Renal cortex interstitium (tissue), 11 donors: ENCODE measurements at regions not wholly inside any gene's neighbourhood (a gene's known extent, or its start where the extent isn't known, plus 50 kb on each side); places are given as distances from the start of the nearest gene placed in this dataset.

Experiments used
- DNase-seq, 11 donors: peaks; one replicate each; pipeline ENCODE4 v3.0.0-alpha.2; 2013; ENCODE audit warnings: low read depth in 9 of 11, low spot score in 4 of 11; ENCODE audit errors: extremely low read depth in 1 of 11

DNA sequence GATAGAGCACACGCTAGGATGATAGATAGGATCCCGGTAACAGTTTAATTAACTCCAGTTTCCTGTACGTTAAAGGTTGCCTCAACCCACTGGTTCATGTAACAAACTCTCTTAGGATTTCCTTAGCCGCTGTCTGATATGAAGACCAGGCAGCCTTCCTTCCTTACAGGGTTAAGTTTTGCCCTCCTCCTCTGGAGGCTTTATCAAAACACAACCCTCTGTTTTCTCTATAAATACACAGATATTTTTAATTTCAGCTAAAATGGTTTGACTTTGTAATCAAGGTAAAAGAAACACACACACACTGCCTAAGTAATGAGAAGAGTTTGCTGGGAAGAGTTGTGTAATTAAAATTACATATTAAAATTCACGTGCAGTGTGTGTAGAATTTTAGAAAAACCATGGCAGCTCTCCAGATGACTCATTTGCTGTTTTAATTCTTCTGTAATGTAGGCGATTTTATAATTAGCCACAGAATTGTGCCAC lies 369.8 kb downstream of the CSNK1G3 start:
- DNase-seq, result peak in 1 of 11 donors; percentile 40

GRCh38 chr5:123880875-123881274 lies 368.9 kb downstream of the CSNK1G3 start:
- no peak for DNase-seq

DNA sequence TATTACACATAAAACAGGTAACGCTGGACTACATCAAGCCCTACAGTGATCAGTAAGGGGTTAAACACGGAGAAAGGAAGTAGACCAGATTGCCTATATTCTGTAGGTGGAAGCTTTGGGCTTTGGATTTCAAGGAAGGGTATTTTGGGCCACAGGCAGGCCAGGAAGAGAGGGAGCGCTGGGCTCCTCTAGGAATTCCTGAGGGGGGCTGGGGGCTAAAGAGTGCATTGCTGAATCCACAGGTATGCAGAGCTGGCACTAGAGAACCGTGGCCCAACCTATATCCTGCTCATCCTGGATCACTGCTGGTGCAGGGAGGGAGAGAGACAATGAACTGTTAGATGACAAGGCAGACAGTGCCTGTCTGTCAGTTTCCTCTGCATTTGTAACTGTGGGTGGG lies 367.1 kb downstream of the CSNK1G3 start:
- no peak for DNase-seq

GRCh38 chr5:123876276-123876790 lies 364.4 kb downstream of the CSNK1G3 start:
- no peak for DNase-seq

DNA sequence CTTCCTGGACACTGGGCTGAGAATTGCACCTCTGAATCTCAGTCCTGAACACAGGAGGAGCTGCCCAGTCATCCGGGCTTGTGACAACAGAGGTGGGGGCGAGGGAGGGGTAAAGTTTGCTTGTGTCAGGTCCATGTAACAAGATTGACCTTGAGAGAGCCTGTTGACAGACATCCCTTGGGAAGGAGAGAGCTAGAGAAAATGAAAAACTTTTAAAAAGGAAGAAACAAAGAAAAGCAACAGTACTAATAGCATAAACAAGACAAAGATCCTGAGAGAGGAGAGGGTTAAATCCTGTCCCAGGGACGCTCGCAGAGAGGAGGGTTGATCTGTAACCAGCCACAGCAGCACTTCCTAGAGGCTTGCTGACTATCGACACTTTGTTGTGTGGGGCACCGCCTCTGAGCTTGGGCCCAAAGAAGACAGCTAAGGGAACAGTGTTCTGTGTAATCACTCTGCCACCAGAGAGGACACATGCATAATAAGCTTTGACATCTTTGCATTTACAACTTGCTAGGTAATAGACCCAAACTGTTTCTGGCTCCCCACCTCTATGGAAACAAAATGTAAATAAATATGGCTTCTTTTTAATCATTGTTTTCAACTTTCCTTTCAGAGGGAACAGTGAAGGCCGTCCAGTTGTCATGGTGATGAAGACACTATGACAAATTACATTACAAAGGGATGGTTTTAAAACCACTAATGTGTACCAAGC lies 363.7 kb downstream of the CSNK1G3 start:
- DNase-seq, result peak in 1 of 11 donors; percentile 47

GRCh38 chr5:123874600-123875201 lies 362.7 kb downstream of the CSNK1G3 start:
- DNase-seq, result no peak

GRCh38 chr5:123873846-123874245 lies 361.9 kb downstream of the CSNK1G3 start:
- DNase-seq, result no peak

DNA sequence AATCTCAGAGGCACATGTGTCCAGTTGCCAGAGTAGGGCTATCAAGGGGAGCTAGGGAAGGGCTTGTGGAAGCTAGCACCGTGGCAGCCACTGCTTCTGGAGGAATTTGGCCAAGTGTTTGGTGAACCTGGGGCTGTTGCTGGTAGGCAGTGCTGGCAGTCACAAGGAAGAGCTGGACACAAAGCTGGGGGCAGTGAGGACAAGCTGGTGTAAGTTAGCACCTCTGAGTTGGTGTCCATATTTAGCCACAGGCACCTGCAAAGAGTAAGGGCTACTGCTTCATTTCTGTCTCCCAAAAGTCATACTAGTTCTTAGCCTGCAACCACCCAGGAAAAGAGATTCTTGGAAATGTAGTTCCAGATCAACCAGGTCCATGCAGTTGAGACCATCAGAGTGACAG lies 359.4 kb downstream of the CSNK1G3 start:
- no peak for DNase-seq

- no peak for DNase-seq
These were observed 356.9 kb downstream of the CSNK1G3 start for GRCh38 chr5:123868881-123869280.

GRCh38 chr5:123868267-123868666 lies 356.3 kb downstream of the CSNK1G3 start:
- no peak for DNase-seq

DNA sequence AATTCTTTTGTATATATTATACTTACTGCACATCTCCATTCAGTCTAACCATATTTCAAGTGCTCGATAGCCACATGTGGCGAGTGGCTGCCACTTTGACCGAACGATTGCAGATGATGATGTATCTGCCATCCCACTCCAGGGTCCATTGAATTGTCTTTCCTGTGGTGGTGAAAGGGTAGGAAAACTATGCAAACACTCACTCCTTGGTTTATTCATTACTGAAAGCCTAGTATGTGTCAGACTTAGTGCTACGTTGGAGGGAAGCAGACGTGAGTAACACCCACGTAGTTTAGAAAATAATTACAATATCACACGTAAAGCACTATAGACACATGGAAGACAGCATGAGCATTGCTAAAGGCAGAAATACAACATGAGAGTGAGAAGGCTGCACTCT lies 353.7 kb downstream of the CSNK1G3 start:
- no peak for DNase-seq

GRCh38 chr5:123864578-123864977 lies 352.6 kb downstream of the CSNK1G3 start:
- DNase-seq, result no peak

GRCh38 chr5:123858938-123859337 lies 347.0 kb downstream of the CSNK1G3 start:
- DNase-seq, result no peak

DNA sequence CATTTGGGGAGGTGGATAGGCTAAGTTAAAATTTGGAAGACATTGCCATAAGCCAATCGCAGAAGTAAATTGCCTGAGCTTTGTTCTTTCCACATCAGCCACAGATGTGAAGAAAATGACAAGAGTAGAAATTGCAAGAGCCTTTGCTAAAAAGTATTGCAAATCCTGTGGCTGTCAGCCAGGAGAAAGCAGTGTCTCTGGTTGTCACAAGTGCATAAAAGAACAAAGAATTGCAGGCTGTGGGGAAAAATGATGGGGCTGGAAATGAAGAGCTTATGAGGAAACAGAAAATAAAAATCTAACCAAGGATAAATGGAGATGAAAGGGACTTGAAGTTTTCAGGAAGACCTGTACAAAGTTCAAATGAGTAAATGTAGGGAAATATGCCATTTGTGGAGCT lies 344.8 kb downstream of the CSNK1G3 start:
- DNase-seq, result no peak

GRCh38 chr5:123855609-123856008 lies 343.6 kb downstream of the CSNK1G3 start:
- DNase-seq, result peak in 2 of 11 donors; percentile 31 to 43

GRCh38 chr5:123845356-123846100 lies 333.6 kb downstream of the CSNK1G3 start:
- DNase-seq, result no peak

GRCh38 chr5:123844873-123845272 lies 332.9 kb downstream of the CSNK1G3 start:
- DNase-seq, result no peak

DNA sequence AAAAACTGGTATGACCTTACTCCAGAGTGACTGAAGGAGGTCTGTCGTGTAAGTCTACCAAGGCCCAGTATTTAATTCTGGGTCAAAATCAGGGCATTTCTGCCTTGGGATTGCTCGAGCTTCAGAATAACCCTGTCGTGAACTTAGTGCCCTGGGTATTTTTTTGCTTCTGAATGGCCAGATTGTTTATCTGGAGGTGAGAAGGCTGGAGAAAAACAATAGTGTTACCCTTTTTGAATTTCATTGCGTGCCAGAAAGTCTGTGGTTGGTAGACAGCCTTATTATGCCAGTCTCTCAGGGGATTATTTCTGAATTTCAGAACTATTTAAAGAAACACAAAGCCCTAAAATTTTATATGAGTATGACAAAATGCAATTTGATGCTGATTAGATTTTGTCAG lies 323.4 kb downstream of the CSNK1G3 start:
- no peak for DNase-seq

DNA sequence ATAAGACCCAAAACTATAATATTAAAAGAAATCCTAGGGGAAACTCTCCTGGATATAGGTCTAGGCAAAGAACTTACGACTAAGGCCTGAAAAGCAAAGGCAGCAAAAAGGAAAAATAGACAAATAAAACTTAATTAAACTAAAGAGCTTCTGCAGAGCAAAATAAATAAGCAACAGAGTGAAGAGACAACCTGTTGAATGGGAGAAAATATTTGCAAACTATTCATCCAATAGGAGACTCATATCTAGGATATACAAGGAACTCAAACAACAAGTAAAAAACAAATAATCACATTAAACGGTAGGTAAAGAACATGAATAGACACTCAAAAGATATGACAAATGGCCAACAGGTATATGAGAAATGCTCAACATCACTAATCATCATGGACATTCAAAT lies 318.6 kb downstream of the CSNK1G3 start:
- no peak for DNase-seq

DNA sequence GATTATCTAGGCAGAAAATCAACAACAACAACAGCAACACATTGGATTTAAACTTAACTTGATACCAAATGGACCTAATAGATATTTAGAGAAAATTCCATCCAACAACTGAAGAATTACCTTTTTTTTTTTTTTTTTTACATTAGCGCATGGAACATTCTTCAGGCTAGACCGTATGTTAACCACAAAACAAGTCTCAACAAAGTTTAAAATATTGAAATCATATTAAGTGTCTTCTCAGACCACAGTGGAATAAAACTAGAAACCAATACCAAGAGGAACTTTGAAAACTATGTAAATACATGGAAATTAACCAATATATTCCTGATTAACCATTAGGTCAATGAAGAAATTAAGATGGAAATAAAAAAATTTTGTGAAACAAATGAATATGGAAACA lies 315.8 kb downstream of the CSNK1G3 start:
- no peak for DNase-seq
